ENCODE measurements at regions not wholly inside any gene's neighbourhood (a gene's known extent, or its start where the extent isn't known, plus 50 kb on each side); places are given as distances from the start of the nearest gene placed in this dataset.
A peak's percentile ranks its signal among the peaks of the same experiment; 100 is the strongest.
"Not testable (repeated sequence)": the region's sequence is repeated elsewhere in the genome, so short reads cannot be mapped to it uniquely, and the experiment has no call there.

DNA sequence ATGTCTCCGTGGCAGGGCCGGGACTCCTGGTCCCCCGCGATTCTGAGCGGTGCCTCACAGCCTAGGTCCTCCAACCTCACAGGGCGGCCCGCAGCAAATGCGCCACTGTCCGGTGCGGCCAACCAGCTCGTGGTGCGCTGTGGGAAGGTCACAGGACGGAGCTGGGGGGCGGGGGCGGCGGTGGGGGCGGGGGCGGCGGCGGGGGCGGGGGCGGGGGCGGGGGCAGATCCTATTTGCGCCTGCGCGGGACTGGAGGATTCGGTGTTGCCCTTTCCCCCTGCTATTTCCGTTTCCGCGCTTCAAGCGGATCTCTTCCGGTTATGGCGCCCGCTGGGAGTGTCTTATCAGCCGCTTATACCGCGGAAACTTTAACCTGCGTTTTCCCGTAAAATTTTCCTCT is 106.7 kb upstream of the SNRPN start:
- no peak for DNase-seq

DNA sequence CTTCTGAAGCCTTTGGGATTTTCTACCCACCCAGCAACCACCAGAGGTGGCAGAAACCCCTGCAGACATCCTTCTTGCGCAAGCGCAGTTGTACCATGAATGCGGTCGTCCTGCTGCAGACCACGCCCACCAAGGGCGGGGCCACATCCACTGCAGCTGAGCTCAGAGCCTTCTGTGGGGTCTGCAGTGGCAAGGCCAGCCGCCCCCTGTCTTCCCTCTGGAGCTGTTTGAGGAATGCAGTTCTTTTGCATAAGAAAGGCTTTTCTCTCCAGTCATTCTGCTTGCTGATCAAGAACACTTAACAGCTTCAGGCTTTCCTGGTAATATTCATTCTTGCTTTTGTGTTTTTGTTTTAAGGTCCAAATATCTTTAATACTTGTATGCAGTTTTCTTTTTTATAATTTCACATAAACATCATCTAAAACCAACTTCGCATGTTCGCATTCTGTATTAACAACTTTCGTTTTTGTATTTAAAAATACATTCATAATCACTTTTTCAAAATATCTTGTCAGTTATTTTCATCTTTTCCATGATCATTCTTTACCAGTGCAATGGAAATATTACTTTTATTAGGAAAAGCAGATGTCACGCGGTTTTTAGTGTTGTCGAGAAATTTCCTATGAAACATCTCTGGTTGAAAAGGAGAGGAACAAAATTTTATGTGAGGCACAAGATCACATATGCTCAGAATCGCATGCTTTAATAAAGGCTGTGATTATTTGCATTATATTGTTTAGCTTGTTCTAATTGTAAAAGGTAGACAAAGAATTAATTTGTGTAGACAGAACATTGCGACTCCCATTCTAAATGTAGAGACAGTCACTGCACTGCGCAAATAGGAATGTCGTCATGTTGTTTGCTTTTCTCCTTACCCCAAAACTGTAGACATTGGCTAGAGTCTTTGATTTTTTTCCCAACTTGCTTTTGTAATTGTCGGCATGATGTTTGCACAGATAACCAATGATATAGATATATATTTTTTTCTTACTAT is 98.1 kb upstream of the SNRPN start:
- peak; percentile 11 for DNase-seq

DNA sequence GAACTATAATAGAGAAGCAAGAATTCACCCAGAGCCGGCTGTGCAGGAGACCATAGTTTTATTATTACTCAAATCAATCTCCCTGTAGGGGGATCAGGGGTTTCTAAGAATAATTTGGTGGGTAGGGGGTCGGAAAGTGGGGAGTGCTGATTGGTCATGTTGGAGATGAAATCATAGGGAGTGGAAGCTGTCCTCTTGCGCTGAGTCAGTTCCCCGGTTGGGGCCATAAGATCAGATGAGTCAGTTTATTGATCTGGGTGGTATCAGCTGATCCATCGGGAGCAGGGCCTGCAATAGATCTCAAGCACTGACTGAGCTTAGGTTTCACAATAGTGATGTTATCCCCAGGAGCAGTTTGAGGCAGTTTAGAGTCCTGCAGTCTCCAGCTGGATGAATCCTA is 97.0 kb upstream of the SNRPN start:
- DNase-seq: no peak

DNA sequence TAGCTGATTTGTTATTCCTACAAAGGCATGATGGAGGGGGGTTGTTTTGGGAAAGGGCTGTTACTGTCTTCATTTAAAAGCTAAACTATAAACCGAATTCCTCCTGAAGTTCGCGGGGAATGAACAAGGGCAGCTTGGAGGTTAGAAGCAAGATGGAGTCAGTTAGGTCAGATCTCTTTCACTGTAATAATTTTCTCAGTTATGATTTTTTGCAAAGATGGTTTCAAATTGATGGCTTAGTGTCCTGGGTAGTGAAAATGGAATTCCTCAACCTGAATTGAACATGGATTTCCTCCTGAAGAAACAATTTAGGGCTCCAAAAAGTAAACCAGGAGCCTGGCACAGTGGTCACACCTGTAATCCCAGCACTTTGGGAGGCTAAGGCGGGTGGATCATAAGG is 96.6 kb upstream of the SNRPN start:
- DNase-seq: not testable (repeated sequence)

DNA sequence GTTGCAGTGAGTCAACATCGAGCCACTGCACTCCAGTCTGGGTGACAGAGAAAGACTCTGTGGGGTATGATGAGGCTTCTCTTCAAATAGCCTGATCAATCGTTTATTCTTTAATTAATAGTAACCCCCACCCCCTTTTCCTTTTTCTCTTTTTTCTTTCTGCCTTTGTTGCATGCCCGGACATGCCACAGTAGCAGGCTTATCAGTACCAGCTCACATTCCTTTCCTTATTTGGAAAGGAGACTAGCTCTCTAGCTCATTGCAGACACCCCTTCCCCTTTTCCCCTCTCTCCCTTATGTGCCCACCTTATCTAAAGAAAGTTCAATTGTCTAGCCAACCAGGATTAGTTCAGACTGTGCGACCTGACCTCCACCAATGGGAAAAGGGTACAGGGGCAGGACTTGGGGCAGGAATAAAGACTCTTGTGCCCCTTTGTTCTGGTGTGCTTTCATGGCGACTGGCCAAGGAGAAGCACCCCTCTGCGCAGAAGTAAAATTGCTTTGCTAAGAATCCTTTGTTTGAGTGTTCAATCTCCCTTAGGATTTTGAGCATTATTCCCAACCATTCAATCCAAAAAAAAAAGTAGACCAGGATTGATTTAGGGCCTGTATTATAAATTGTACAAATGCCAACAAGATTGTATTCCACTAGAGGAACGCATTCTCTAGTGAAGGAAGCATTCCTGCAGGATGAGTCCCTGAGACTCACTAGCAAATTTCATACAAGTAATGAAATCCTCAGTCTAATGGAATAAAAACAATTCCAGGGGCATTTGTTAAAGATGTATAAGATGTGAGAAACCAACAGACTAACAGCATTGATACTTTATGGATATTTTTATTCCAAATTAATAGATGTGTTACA is 95.8 kb upstream of the SNRPN start:
- DNase-seq: no peak

DNA sequence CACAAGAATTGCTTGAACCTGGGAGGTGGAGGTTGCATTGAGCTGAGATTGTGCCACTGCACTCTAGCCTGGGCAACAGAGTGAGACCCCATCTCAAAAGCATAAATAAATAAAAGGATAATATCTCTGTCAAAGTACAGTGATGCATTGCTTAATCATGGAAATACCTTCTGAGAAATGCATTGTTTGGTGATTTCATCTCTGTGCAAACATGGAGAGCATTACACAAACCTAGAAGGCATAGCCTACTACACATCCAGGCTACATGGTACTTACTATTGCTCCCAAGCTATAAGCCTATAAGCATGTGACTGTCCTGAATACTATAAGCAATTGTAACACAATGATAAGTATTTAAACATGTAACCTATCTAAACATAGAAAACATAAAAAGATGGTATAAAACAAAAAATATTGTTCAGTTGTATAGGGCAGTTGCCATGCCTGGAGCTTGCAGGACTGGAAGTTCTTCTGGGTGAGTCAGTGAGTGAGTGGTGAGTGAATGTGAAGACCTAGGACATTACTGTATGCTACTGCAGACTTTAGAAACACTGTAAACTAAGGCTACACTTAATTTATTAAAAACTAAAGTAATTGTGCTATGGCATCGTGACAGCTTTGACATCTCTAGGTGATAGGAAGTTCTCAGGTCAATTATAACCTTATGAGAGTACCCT is 93.6 kb upstream of the SNRPN start:
- no peak for DNase-seq

DNA sequence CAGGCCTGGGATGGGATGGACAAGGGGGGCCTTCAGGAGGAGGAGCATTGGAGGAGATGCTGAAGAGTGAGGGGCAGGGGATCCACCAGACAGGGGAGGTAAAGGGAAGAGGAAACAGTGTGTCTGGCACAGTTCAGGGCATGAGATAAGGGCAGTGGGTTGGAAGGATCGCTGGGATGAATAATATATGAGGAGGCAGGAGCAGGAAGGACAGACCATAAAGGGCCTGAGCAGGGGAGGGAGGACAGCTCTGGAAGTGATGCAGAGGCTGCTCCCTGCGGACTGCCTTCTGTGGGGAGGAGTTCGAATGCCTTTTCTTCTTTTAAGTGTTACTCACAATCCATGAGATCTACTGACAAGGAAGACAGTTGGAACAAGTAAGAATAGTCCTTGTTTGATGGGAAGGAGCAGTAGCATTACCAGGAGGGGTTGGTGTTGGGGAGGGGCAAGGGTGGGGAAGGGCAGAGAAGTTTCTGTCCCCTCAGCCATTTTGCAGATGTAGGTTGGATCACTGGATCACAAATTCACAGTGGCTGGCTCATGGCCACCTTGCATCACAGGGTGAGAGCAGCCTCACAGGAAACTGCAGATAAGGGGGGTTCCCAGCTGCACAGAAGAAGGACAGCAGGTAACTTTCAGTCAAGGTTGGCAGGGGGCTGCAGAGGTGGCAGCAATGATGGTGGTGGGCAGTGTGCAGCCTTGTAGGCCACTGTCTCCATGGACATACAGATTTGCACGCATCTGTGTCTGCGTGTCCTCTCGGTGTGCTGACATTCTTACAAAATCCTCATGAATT is 91.9 kb upstream of the SNRPN start:
- DNase-seq: no peak

DNA sequence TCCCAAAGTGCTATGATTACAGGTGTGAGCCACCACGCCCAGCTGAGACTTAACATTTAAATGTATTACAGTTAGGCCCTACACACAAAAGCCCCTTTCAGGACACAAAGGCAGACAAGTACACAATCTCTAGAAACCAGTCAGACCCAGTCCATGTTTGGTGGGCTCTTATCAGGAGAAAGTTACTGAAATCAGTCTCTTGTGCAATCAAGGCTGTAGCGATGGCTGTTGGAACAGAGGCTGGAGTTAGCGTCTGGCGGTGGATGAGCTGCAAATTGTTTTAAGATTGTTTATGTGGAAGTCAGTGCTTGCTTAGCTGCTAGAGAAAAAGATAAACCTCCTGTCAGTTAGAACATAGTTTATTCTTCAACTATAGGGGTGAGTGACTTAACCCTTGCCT is 89.5 kb upstream of the SNRPN start:
- DNase-seq: no peak

DNA sequence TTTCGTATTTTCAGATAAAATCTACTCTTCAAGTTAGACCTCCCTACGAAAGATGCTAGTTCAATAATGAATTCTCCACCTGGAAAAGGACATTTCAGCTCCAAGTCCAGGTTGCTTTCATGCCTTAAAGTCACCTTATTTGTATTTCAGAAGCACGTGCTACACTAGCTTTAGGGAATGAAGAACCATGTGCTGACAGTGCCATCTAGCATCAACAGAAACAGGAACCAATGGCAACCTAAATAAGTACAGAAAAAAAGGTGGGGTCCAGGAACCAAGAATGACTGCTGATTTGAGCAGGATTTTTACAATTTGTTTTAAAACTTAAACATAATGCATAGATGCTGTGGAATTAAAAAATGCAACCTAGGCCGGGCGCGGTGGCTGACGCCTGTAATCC is 77.6 kb upstream of the SNRPN start:
- no peak for DNase-seq

DNA sequence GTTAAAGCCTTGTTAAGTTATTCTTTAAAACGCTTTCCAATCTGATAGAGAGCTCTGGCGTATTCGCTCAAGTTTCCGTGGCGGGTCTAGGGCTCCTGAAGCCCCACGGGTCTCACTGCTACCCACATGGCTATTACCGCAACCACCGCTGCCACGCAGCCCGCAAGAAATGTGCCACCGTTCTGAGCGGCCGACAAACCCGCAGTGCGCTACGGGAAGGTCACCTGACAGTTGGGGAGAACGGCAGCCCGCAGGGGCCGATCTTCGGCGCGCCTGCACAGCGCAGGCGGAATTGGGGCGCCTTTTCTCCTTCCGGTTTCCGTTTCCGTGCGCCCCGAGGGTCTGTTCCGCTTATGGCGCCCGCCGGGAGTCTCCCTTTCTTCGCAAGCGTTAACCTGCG is 76.6 kb upstream of the SNRPN start:
- DNase-seq: no peak

DNA sequence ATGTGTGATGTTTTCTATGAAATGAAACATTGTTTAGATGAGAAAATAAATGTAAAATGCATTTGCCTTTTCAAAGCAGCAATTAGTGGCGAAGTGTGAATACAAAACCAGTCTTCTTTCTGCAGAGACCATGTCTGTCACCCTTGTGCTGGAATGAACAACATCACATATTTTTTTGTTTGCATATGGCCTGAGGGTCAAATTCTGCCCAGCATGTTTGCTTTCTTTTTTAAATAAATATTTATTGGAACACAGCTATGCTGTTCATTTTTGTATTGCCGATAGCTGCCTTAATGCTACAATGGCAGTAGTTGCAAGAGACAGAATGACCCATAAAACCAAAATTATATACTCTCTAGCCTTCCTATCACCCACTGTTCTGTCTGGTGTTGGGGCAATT is 75.3 kb upstream of the SNRPN start:
- no peak for DNase-seq

DNA sequence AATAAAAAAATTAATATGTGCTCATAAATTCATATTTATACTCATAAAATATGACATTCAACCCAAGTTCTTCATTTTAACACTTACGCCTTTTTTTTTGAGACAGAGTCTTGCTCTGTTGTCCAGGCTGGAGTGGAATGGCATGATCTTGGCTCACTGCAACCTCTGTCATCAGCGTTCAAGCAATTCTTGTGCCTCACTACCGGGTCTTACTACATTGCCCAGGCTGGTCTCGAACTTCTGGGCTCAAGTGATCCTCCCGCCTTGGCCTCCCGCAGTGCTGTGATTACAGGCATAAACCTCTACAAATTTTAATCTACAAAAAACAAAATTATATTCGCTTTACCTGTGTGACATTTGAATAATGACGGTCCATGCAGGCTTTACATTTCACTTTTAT is 74.1 kb upstream of the SNRPN start:
- DNase-seq: no peak

DNA sequence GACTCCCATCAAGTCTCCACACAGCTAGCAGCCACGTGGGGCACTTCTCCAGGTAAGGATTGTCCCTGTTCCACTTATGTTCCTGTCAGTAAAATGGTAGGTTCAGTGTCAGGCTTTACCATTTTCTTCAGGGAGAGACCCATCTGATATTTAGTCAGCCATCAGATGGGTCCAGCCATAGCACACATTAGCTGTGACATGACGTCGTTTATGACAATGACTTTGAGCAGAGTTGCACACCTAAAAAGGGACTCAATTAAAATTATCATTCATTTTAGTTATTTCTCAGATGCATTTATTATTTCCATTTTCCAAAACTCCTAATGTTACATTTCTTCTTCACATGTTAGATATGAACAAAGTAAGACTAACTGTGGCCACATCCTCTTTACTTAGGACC is 68.2 kb upstream of the SNRPN start:
- DNase-seq: no peak

DNA sequence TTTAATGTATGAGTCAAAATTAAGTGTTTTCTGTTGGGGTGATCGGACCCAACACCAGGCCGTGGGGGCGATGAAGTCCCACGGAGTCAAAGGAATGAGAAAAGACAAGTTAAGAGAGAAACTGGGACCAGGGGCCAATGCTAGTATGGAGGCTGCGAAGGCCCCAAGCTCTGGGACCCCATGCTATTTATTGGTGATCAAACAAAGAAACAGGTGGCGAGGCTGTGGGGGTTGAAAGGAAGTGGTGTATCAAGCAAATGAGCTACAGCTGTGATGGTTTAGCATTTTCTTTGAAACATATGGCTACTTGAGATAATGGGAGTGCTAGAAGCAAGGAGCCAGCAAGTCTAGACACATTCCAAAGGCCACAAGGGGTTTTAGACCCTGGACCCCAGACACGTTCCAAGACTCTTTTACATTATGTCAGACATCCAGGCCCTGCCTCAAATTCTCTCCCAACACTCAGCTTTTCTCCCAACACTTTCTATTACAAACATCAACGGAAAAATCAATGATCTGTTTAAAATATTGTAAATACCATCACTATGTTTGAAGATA is 56.0 kb upstream of the SNRPN start:
- DNase-seq: no peak

DNA sequence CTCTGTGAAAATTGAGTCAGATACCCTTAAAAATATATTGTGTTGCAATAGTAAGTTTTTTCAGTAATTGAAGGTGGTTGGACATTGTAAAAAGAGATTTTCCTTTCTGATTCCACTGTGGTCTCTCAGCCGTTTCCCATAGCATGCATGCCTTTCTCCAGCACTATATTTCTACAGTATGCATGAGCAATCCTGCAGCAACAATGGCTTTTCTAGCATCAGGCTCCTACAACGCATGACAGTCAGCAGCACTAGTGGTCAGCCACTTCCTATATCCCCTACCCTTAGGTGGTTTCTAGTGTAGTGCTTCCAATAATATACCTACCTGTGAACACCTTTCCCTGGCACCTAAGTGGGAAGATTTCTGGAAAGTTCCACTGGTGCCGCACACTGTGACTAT is 55.4 kb upstream of the SNRPN start:
- DNase-seq: no peak

DNA sequence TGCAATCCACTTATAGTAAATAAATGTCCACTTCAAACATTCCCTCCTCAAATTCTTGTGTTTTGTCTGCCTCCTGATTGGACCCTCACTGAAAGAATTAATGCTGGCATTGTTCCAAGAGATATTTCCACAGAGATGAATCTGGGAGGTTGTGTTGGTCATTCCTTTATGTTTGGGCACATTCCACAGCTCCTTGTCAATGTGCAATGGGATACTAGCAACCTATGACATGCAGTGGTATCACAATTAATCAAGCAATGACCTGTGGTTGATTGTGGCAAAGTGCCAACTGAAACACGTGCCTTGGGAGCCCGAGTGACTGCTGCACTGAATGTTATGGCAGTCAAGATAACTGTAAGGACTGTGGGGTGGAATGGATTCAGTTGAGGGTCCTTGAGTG is 55.0 kb upstream of the SNRPN start:
- no peak for DNase-seq

DNA sequence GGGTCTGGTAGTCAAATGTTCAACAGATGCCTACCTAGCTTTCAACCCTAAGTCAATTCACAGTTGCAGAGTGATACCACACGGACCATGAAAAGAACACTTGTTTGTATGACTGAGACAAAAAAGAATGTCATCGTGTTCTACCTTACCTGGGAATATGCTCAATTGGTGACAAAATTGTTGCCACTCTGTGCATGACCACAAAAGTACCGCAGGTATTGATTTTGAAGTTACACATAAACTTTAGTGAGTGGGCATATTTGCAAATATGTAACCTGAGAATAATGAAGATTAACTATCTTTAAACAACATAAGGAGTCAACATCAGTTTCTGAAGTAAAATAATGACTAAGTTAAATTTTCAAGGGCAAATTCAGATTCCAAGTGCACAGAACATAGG is 53.4 kb upstream of the SNRPN start:
- no peak for DNase-seq

Measured in NCI-H2029 (cell line).